ENCODE measurements at regions not wholly inside any gene's neighbourhood (a gene's known extent, or its start where the extent isn't known, plus 50 kb on each side); places are given as distances from the start of the nearest gene placed in this dataset.

- H3K36me3 Mint-ChIP-seq (ENCODE audit: low read depth): no peaks in the 10 kb centered on the region
- intact Hi-C loops (cut with micrococcal nuclease): no loop called here
- no peak for DNase-seq
- H3K27me3 Mint-ChIP-seq: no peaks in the 10 kb centered on the region
- H3K27ac Mint-ChIP-seq: no peak overlapping the region
- peaks cover 3% of the 10 kb centered on the region for H3K4me1 Mint-ChIP-seq
- H3K4me3 Mint-ChIP-seq: no peak overlapping the region
- peaks cover 9% of the 10 kb centered on the region for H3K9me3 Mint-ChIP-seq
These were observed 209.9 kb downstream of the COL4A1 start for GRCh38 chr13:110097013-110097412.

GRCh38 chr13:110092831-110093247 is 214.1 kb downstream of the COL4A1 start:
- Mint-ChIP-seq H3K4me3 (no peak overlapping the region), H3K27ac (no peak overlapping the region), H3K27me3 (no peaks in the 10 kb centered on the region), H3K9me3 (no peaks in the 10 kb centered on the region), H3K4me1 (peaks cover 3% of the 10 kb centered on the region), H3K36me3 (ENCODE audit: low read depth) (no peaks in the 10 kb centered on the region)
- no peak for DNase-seq
- intact Hi-C loops (cut with micrococcal nuclease): no loop called here

- H3K4me3 Mint-ChIP-seq: no peak overlapping the region
- peaks cover 3% of the 10 kb centered on the region for H3K4me1 Mint-ChIP-seq
- H3K9me3 Mint-ChIP-seq: no peaks in the 10 kb centered on the region
- no peaks in the 10 kb centered on the region for H3K36me3 Mint-ChIP-seq (ENCODE audit: low read depth)
- no peak overlapping the region for H3K27ac Mint-ChIP-seq
- intact Hi-C loops (cut with micrococcal nuclease): no loop called here
- no peaks in the 10 kb centered on the region for H3K27me3 Mint-ChIP-seq
- DNase-seq: no peak
These were observed 217.1 kb downstream of the COL4A1 start for GRCh38 chr13:110089815-110090214.

GRCh38 chr13:110089100-110089499 is 217.9 kb downstream of the COL4A1 start:
- DNase-seq: no peak
- Mint-ChIP-seq H3K36me3 (ENCODE audit: low read depth) (no peaks in the 10 kb centered on the region), H3K27me3 (no peaks in the 10 kb centered on the region), H3K27ac (no peak overlapping the region), H3K4me3 (no peak overlapping the region), H3K9me3 (no peaks in the 10 kb centered on the region), H3K4me1 (no peaks in the 10 kb centered on the region)
- intact Hi-C loops (cut with micrococcal nuclease): no loop called here

- intact Hi-C loops (cut with micrococcal nuclease): no loop called here
- H3K4me1 Mint-ChIP-seq: no peaks in the 10 kb centered on the region
These were observed 233.0 kb downstream of the COL4A1 start for GRCh38 chr13:110073982-110074381.

GRCh38 chr13:110070511-110071120 is 236.3 kb downstream of the COL4A1 start:
- Mint-ChIP-seq H3K4me1 (no peaks in the 10 kb centered on the region), H3K9me3 (no peaks in the 10 kb centered on the region), H3K4me3 (no peak overlapping the region), H3K27ac (no peak overlapping the region), H3K36me3 (ENCODE audit: low read depth) (no peaks in the 10 kb centered on the region), H3K27me3 (no peaks in the 10 kb centered on the region)
- DNase-seq: no peak
- intact Hi-C loops (cut with micrococcal nuclease): no loop called here

More at GRCh38 chr13:110073982-110074381, 233.0 kb downstream of the COL4A1 start:
- H3K36me3 Mint-ChIP-seq (ENCODE audit: low read depth): no peaks in the 10 kb centered on the region
- H3K9me3 Mint-ChIP-seq: no peaks in the 10 kb centered on the region
- H3K4me3 Mint-ChIP-seq: no peak overlapping the region
- H3K27ac Mint-ChIP-seq: no peak overlapping the region
- no peak for DNase-seq
- H3K27me3 Mint-ChIP-seq: no peaks in the 10 kb centered on the region

GRCh38 chr13:110070046-110070445 is 236.9 kb downstream of the COL4A1 start:
- Mint-ChIP-seq H3K9me3 (no peaks in the 10 kb centered on the region), H3K27ac (no peak overlapping the region), H3K36me3 (ENCODE audit: low read depth) (no peaks in the 10 kb centered on the region), H3K4me3 (no peak overlapping the region), H3K4me1 (no peaks in the 10 kb centered on the region), H3K27me3 (no peaks in the 10 kb centered on the region)
- intact Hi-C loops (cut with micrococcal nuclease): no loop called here
- DNase-seq: no peak

GRCh38 chr13:110068176-110068473 is 238.8 kb downstream of the COL4A1 start:
- Mint-ChIP-seq H3K27ac (no peak overlapping the region), H3K4me1 (no peaks in the 10 kb centered on the region), H3K36me3 (ENCODE audit: low read depth) (no peaks in the 10 kb centered on the region), H3K4me3 (no peak overlapping the region), H3K27me3 (no peaks in the 10 kb centered on the region), H3K9me3 (no peaks in the 10 kb centered on the region)
- no peak for DNase-seq
- intact Hi-C loops (cut with micrococcal nuclease): no loop called here

- H3K4me3 Mint-ChIP-seq: no peak overlapping the region
- H3K27ac Mint-ChIP-seq: no peak overlapping the region
- H3K4me1 Mint-ChIP-seq: no peaks in the 10 kb centered on the region
- intact Hi-C loops (cut with micrococcal nuclease): no loop called here
- DNase-seq: no peak
- H3K9me3 Mint-ChIP-seq: no peaks in the 10 kb centered on the region
- no peaks in the 10 kb centered on the region for H3K27me3 Mint-ChIP-seq
- no peaks in the 10 kb centered on the region for H3K36me3 Mint-ChIP-seq (ENCODE audit: low read depth)
These were observed 239.4 kb downstream of the COL4A1 start for GRCh38 chr13:110067355-110068175.

- intact Hi-C loops (cut with micrococcal nuclease): no loop called here
- Mint-ChIP-seq H3K27me3 (no peaks in the 10 kb centered on the region), H3K27ac (no peak overlapping the region), H3K9me3 (no peaks in the 10 kb centered on the region), H3K36me3 (ENCODE audit: low read depth) (no peaks in the 10 kb centered on the region), H3K4me3 (no peak overlapping the region), H3K4me1 (no peaks in the 10 kb centered on the region)
- DNase-seq: no peak
These were observed 241.2 kb downstream of the COL4A1 start for GRCh38 chr13:110065780-110066179.

- H3K4me1 Mint-ChIP-seq: no peaks in the 10 kb centered on the region
- H3K4me3 Mint-ChIP-seq: no peak overlapping the region
- no peak overlapping the region for H3K27ac Mint-ChIP-seq
- no peak for DNase-seq
- no peaks in the 10 kb centered on the region for H3K27me3 Mint-ChIP-seq
- intact Hi-C loops (cut with micrococcal nuclease): no loop called here
- H3K9me3 Mint-ChIP-seq: no peaks in the 10 kb centered on the region
- H3K36me3 Mint-ChIP-seq (ENCODE audit: low read depth): no peaks in the 10 kb centered on the region
These were observed 243.2 kb downstream of the COL4A1 start for GRCh38 chr13:110063490-110064421.

GRCh38 chr13:110062777-110063442 is 244.0 kb downstream of the COL4A1 start:
- no peak overlapping the region for H3K27ac Mint-ChIP-seq
- no peaks in the 10 kb centered on the region for H3K27me3 Mint-ChIP-seq
- H3K4me3 Mint-ChIP-seq: no peak overlapping the region
- intact Hi-C loops (cut with micrococcal nuclease): no loop called here
- DNase-seq: no peak
- H3K36me3 Mint-ChIP-seq (ENCODE audit: low read depth): no peaks in the 10 kb centered on the region
- no peaks in the 10 kb centered on the region for H3K9me3 Mint-ChIP-seq
- H3K4me1 Mint-ChIP-seq: no peaks in the 10 kb centered on the region

GRCh38 chr13:110062077-110062776 is 244.7 kb downstream of the COL4A1 start:
- H3K9me3 Mint-ChIP-seq: no peaks in the 10 kb centered on the region
- H3K27ac Mint-ChIP-seq: no peak overlapping the region
- no peaks in the 10 kb centered on the region for H3K27me3 Mint-ChIP-seq
- H3K4me3 Mint-ChIP-seq: no peak overlapping the region
- intact Hi-C loops (cut with micrococcal nuclease): no loop called here
- no peak for DNase-seq
- no peaks in the 10 kb centered on the region for H3K36me3 Mint-ChIP-seq (ENCODE audit: low read depth)
- H3K4me1 Mint-ChIP-seq: no peaks in the 10 kb centered on the region
